ENCODE measurements at regions not wholly inside any gene's neighbourhood (a gene's known extent, or its start where the extent isn't known, plus 50 kb on each side); places are given as distances from the start of the nearest gene placed in this dataset.

- Histone ChIP-seq H3K79me2 (ENCODE audit: insufficient read depth, low read length) (no peaks in the 10 kb centered on the region), H3F3A (ENCODE audit: insufficient read depth, low read length) (no peaks in the 10 kb centered on the region), H4K20me1 (ENCODE audit: insufficient read depth, low read length) (no peaks in the 10 kb centered on the region), H3K4me2 (ENCODE audit: low read length) (no peak overlapping the region), H2AFZ (ENCODE audit: low read length) (no peak overlapping the region), H3K4me1 (ENCODE audit: insufficient read depth, low read length, severe bottlenecking) (no peaks in the 10 kb centered on the region), H3K27ac (ENCODE audit: low read depth, low read length, poor library complexity, severe bottlenecking) (no peak overlapping the region), H3K27me3 (ENCODE audit: insufficient read depth, low read length) (no peaks in the 10 kb centered on the region), H3K4me3 (ENCODE audit: low read depth, low read length, poor library complexity, severe bottlenecking) (no peak overlapping the region), H3K9me2 (ENCODE audit: low read depth, low read length) (no peaks in the 10 kb centered on the region), H3K9me3 (ENCODE audit: low read length) (no peaks in the 10 kb centered on the region), H3K36me3 (ENCODE audit: insufficient read depth, low read length) (no peaks in the 10 kb centered on the region), H3K9ac (ENCODE audit: low read length) (no peak overlapping the region)
- no peak for TF ChIP-seq EZH2 (IDR thresholded peaks at IDR 0.05; ENCODE audit: borderline replicate concordance, low read length)
- no peak for TF ChIP-seq CTCF (IDR thresholded peaks at IDR 0.05; ENCODE audit: low read length)
Measured at GRCh38 chr1:82801176-82801575, 1000.4 kb downstream of the ADGRL2 start.

DNA sequence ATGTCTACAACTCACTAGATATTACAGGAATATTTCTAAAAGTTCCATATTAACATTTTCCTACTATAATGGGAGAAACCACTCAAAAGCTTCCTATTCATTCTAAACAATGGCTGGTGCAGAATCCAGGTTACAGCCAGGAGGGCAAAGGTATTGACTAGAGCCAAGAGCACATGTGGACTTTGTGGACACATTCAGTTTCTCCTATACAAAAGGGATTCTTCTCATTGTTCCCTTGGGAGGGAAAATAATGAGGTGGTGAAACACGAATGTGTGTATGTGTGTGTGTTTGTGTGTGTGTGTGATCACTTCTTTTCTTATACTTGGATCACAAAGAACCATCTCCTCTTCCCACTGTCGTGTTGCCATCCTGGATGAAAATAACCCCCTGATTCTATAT lies 1000.0 kb downstream of the ADGRL2 start:
- Histone ChIP-seq H3K79me2 (ENCODE audit: insufficient read depth, low read length) (no peaks in the 10 kb centered on the region), H3K4me3 (ENCODE audit: low read depth, low read length, poor library complexity, severe bottlenecking) (no peak overlapping the region), H3K4me2 (ENCODE audit: low read length) (no peak overlapping the region), H3K27me3 (ENCODE audit: insufficient read depth, low read length) (no peaks in the 10 kb centered on the region), H3K9me2 (ENCODE audit: low read depth, low read length) (no peaks in the 10 kb centered on the region), H3K4me1 (ENCODE audit: insufficient read depth, low read length, severe bottlenecking) (no peaks in the 10 kb centered on the region), H3K9me3 (ENCODE audit: low read length) (no peaks in the 10 kb centered on the region), H3K9ac (ENCODE audit: low read length) (no peak overlapping the region), H4K20me1 (ENCODE audit: insufficient read depth, low read length) (no peaks in the 10 kb centered on the region), H3K27ac (ENCODE audit: low read depth, low read length, poor library complexity, severe bottlenecking) (no peak overlapping the region), H3K36me3 (ENCODE audit: insufficient read depth, low read length) (no peaks in the 10 kb centered on the region), H2AFZ (ENCODE audit: low read length) (no peak overlapping the region), H3F3A (ENCODE audit: insufficient read depth, low read length) (no peaks in the 10 kb centered on the region)
- no peak for TF ChIP-seq CTCF (IDR thresholded peaks at IDR 0.05; ENCODE audit: low read length)
- TF ChIP-seq EZH2 (IDR thresholded peaks at IDR 0.05; ENCODE audit: borderline replicate concordance, low read length) = no peak

- H3K4me2 ChIP-seq (ENCODE audit: low read length) = no peak overlapping the region
- no peaks in the 10 kb centered on the region for H4K20me1 ChIP-seq (ENCODE audit: insufficient read depth, low read length)
- TF ChIP-seq CTCF (IDR thresholded peaks at IDR 0.05; ENCODE audit: low read length) = no peak
- no peak for TF ChIP-seq EZH2 (IDR thresholded peaks at IDR 0.05; ENCODE audit: borderline replicate concordance, low read length)
- no peaks in the 10 kb centered on the region for H3K79me2 ChIP-seq (ENCODE audit: insufficient read depth, low read length)
- H3K4me1 ChIP-seq (ENCODE audit: insufficient read depth, low read length, severe bottlenecking) = no peaks in the 10 kb centered on the region
- no peaks in the 10 kb centered on the region for H3K9me2 ChIP-seq (ENCODE audit: low read depth, low read length)
- H3K9ac ChIP-seq (ENCODE audit: low read length) = no peak overlapping the region
- H2AFZ ChIP-seq (ENCODE audit: low read length) = no peak overlapping the region
- H3F3A ChIP-seq (ENCODE audit: insufficient read depth, low read length) = no peaks in the 10 kb centered on the region
- no peak overlapping the region for H3K4me3 ChIP-seq (ENCODE audit: low read depth, low read length, poor library complexity, severe bottlenecking)
- H3K27ac ChIP-seq (ENCODE audit: low read depth, low read length, poor library complexity, severe bottlenecking) = no peak overlapping the region
- no peaks in the 10 kb centered on the region for H3K9me3 ChIP-seq (ENCODE audit: low read length)
- no peaks in the 10 kb centered on the region for H3K27me3 ChIP-seq (ENCODE audit: insufficient read depth, low read length)
- H3K36me3 ChIP-seq (ENCODE audit: insufficient read depth, low read length) = no peaks in the 10 kb centered on the region
Measured at GRCh38 chr1:82799261-82799660, 998.5 kb downstream of the ADGRL2 start.
